ENCODE measurements at regions not wholly inside any gene's neighbourhood (a gene's known extent, or its start where the extent isn't known, plus 50 kb on each side); places are given as distances from the start of the nearest gene placed in this dataset.

GRCh38 chr14:51307551-51307950 lies 67.5 kb downstream of the TMX1 start:
- DNase-seq, result no peak

GRCh38 chr14:51308866-51309265 lies 68.8 kb downstream of the TMX1 start:
- no peak for DNase-seq

- peak in 1 of 3 experiments; percentile 78 for DNase-seq
Observed at GRCh38 chr14:51310505-51310944, 70.5 kb downstream of the TMX1 start.

- no peak for DNase-seq
Observed at GRCh38 chr14:51314321-51315015, 74.4 kb downstream of the TMX1 start.

GRCh38 chr14:51317373-51317772 lies 77.3 kb downstream of the TMX1 start:
- DNase-seq, result no peak

- peak in 1 of 3 experiments; percentile 20 for DNase-seq
Observed at GRCh38 chr14:51318813-51319597, 79.0 kb downstream of the TMX1 start.

GRCh38 chr14:51321036-51321435 lies 81.0 kb downstream of the TMX1 start:
- no peak for DNase-seq

GRCh38 chr14:51323492-51323891 lies 83.4 kb downstream of the TMX1 start:
- DNase-seq, result no peak

GRCh38 chr14:51327376-51327775 lies 87.3 kb downstream of the TMX1 start:
- no peak for DNase-seq

GRCh38 chr14:51328064-51328771 lies 88.2 kb downstream of the TMX1 start:
- DNase-seq, result peak in 2 of 3 experiments; percentile 18 to 44

- DNase-seq, result peak in 1 of 3 experiments; percentile 48
Observed at GRCh38 chr14:51328772-51329353, 88.8 kb downstream of the TMX1 start.

GRCh38 chr14:51331486-51332367 lies 91.7 kb downstream of the TMX1 start:
- peak in 2 of 3 experiments; percentile 22 to 43 for DNase-seq

- no peak for DNase-seq
Observed at GRCh38 chr14:51333299-51333698, 93.3 kb downstream of the TMX1 start.

- no peak for DNase-seq
Observed at GRCh38 chr14:51333901-51334521, 94.0 kb downstream of the TMX1 start.

GRCh38 chr14:51334566-51334965 lies 94.5 kb downstream of the TMX1 start:
- no peak for DNase-seq

GRCh38 chr14:51335531-51335930 lies 95.5 kb downstream of the TMX1 start:
- no peak for DNase-seq

GRCh38 chr14:51335961-51336723 lies 96.1 kb downstream of the TMX1 start:
- DNase-seq, result no peak

- no peak for DNase-seq
Observed at GRCh38 chr14:51336734-51337133, 96.7 kb downstream of the TMX1 start.

GRCh38 chr14:51337520-51337919 lies 97.5 kb downstream of the TMX1 start:
- DNase-seq, result peak in 1 of 3 experiments; percentile 11

- DNase-seq, result no peak
Observed at GRCh38 chr14:51341338-51341737, 101.3 kb downstream of the TMX1 start.

- DNase-seq, result no peak
Observed at GRCh38 chr14:51342226-51342625, 102.2 kb downstream of the TMX1 start.
